ENCODE measurements at regions not wholly inside any gene's neighbourhood (a gene's known extent, or its start where the extent isn't known, plus 50 kb on each side); places are given as distances from the start of the nearest gene placed in this dataset.

DNA sequence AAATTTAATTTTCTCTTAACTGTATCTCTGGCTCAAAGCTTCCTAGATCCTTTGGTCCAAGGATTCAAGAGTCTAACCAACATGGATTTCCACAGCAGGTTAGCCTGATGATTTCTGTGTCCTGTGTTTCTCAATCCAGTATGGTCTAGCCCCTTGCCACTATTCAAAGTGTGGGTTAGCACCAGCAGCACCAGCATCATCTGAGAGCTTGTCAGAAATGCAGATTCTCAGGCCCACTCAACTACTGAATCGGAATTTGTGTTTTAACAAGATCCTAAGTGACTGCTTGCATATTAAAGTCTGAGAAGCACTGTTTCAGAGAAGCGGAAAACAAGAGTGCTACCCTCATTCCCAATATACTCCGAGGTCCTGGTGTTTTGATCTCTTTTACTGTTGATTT is 133.8 kb upstream of the PRDM1 start:
- TF ChIP-seq, protein P1, sequence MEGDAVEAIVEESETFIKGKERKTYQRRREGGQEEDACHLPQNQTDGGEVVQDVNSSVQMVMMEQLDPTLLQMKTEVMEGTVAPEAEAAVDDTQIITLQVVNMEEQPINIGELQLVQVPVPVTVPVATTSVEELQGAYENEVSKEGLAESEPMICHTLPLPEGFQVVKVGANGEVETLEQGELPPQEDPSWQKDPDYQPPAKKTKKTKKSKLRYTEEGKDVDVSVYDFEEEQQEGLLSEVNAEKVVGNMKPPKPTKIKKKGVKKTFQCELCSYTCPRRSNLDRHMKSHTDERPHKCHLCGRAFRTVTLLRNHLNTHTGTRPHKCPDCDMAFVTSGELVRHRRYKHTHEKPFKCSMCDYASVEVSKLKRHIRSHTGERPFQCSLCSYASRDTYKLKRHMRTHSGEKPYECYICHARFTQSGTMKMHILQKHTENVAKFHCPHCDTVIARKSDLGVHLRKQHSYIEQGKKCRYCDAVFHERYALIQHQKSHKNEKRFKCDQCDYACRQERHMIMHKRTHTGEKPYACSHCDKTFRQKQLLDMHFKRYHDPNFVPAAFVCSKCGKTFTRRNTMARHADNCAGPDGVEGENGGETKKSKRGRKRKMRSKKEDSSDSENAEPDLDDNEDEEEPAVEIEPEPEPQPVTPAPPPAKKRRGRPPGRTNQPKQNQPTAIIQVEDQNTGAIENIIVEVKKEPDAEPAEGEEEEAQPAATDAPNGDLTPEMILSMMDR (IDR thresholded peaks at IDR 0.05) = no peak
- DNase-seq (no peak), ATAC-seq (no peak)
- 81 to 89% (median 87%) methylated on average over 3 of the region's 3 CpGs for WGBS, 3 donors
- H3K9me3 ChIP-seq = no peaks in the 10 kb centered on the region
- H3K36me3 ChIP-seq (ENCODE audit: insufficient read depth in 1 of 2, low read depth in 1 of 2) = no peaks in the 10 kb centered on the region
- H3K4me1 ChIP-seq = no peaks in the 10 kb centered on the region
- no peak overlapping the region for H3K27ac ChIP-seq
- H3K4me3 ChIP-seq = no peak overlapping the region
- no peaks in the 10 kb centered on the region for H3K27me3 ChIP-seq (ENCODE audit: insufficient read depth in 3 of 3, low read length in 2 of 3)
- intact Hi-C loops (cut with DNase I) = no loop called here

DNA sequence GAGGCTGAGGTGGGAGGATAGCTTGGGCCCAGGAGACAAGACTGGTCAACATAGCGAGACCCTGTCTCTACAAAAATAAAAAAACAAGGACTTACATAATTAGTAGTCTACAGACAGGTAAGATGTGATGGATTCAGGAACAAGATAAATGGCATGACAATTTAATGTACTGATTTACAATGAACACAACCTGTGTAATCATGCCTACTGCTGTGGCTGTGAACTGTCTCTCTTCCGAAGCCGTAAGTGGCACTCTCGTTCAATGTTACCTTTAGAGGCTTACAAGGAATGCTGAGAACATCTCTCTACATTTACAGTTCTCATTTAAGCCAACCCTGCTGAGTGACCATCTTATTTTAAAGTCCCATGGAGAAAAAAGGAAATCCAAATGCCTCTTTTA is 134.8 kb upstream of the PRDM1 start:
- H3K36me3 ChIP-seq (ENCODE audit: insufficient read depth in 1 of 2, low read depth in 1 of 2) = no peaks in the 10 kb centered on the region
- no peaks in the 10 kb centered on the region for H3K27me3 ChIP-seq (ENCODE audit: insufficient read depth in 3 of 3, low read length in 2 of 3)
- no peaks in the 10 kb centered on the region for H3K4me1 ChIP-seq
- 78 to 94% (median 93%) methylated on average over 4 of the region's 4 CpGs for WGBS, 3 donors
- H3K9me3 ChIP-seq = no peaks in the 10 kb centered on the region
- H3K4me3 ChIP-seq = no peak overlapping the region
- DNase-seq = no peak
- no peak for ATAC-seq
- no peak overlapping the region for H3K27ac ChIP-seq
- TF ChIP-seq, protein P1 (IDR thresholded peaks at IDR 0.05) = no peak
- intact Hi-C loops (cut with DNase I) = no loop called here

DNA sequence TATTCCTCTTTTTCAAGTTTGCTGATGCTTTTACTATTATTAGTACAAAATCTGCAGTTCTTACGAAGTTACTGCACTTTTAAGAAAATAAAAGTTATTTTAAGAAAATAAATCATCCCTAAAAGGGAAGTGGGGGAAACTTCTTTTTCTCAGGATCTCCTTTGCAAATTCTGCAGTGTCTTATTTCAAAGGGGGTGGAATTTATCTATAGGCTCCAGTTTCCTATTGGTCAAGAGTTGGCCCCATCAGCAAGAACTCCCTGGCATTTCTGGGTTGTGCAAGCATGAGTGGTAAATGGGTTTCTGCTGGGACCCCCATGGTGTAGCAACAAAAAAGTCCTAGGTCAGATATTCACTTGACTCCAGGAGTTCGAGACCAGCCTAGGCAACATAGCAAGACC is 136.3 kb upstream of the PRDM1 start:
- 64 to 77% (median 75%) methylated on average over 2 of the region's 2 CpGs for WGBS, 3 donors
- Histone ChIP-seq H3K4me3 (no peak overlapping the region), H3K36me3 (ENCODE audit: insufficient read depth in 1 of 2, low read depth in 1 of 2) (no peaks in the 10 kb centered on the region), H3K27me3 (ENCODE audit: insufficient read depth in 3 of 3, low read length in 2 of 3) (no peaks in the 10 kb centered on the region), H3K4me1 (no peaks in the 10 kb centered on the region), H3K9me3 (no peaks in the 10 kb centered on the region), H3K27ac (no peak overlapping the region)
- TF ChIP-seq, protein P1 (IDR thresholded peaks at IDR 0.05) = no peak
- DNase-seq = no peak
- intact Hi-C loops (cut with DNase I) = no loop called here
- no peak for ATAC-seq

GRCh38 chr6:105943514-105943913 is 142.6 kb upstream of the PRDM1 start:
- ATAC-seq = no peak
- Histone ChIP-seq H3K4me3 (no peak overlapping the region), H3K27ac (no peak overlapping the region), H3K9me3 (no peaks in the 10 kb centered on the region), H3K27me3 (ENCODE audit: insufficient read depth in 3 of 3, low read length in 2 of 3) (no peaks in the 10 kb centered on the region), H3K36me3 (ENCODE audit: insufficient read depth in 1 of 2, low read depth in 1 of 2) (no peaks in the 10 kb centered on the region), H3K4me1 (no peaks in the 10 kb centered on the region)
- intact Hi-C loops (cut with DNase I) = no loop called here
- 89 to 92% (median 90%) methylated on average over 2 of the region's 2 CpGs for whole genome bisulfite sequencing, 3 donors
- TF ChIP-seq, protein P1 (IDR thresholded peaks at IDR 0.05) = no peak
- no peak for DNase-seq

- DNase-seq = no peak
- Histone ChIP-seq H3K27ac (no peak overlapping the region), H3K4me3 (no peak overlapping the region), H3K36me3 (ENCODE audit: insufficient read depth in 1 of 2, low read depth in 1 of 2) (no peaks in the 10 kb centered on the region), H3K9me3 (no peaks in the 10 kb centered on the region), H3K4me1 (no peaks in the 10 kb centered on the region), H3K27me3 (ENCODE audit: insufficient read depth in 3 of 3, low read length in 2 of 3) (no peaks in the 10 kb centered on the region)
- ATAC-seq = no peak
- intact Hi-C loops (cut with DNase I) = no loop called here
- TF ChIP-seq, protein P1 (IDR thresholded peaks at IDR 0.05) = no peak
- 73 to 84% (median 75%) methylated on average over 2 of the region's 2 CpGs for WGBS, 3 donors
These were observed 144.3 kb upstream of the PRDM1 start for GRCh38 chr6:105941621-105942412.

Measured in psoas muscle (tissue), 7 donors.